HepG2 (cell line): ENCODE measurements at regions not wholly inside any gene's neighbourhood (a gene's known extent, or its start where the extent isn't known, plus 50 kb on each side); places are given as distances from the start of the nearest gene placed in this dataset.
A peak's percentile ranks its signal among the peaks of the same experiment; 100 is the strongest.

Experiments used
- ATAC-seq: fragments of 200-7000 bp; cut with Tn5 transposase; 3 replicates; pipeline ENCODE4 v1.9.1; 2020; ENCODE audit warnings: mild to moderate bottlenecking, moderate library complexity
- BruUV-seq: library from RNA; stranded (reverse); fragments of 400-500 nt; replicated peaks from 2 replicates; lab custom pipeline; 2021; lab: Mats Ljungman, UMichigan
- CTCF ChIA-PET: fragments of 300-600 bp; formaldehyde crosslinking; extraction: SDS; loops from one replicate; lab custom pipeline; 2021; ENCODE audit warnings: low total read pairs, inconsistent platforms, low intra/inter-chr PET ratio; lab: Yijun Ruan, JAX
- POLR2A ChIA-PET: fragments of 350-600 bp; sonication (Branson Sonifier 250); formaldehyde crosslinking; loops from one replicate; lab custom pipeline; 2020; ENCODE audit warnings: antibody characterized with exemption, inconsistent platforms; lab: Yijun Ruan, JAX
- DNase-seq: peaks from one replicate; pipeline ENCODE4 v3.0.0-alpha.2; 2015; ENCODE audit warnings: low spot score
- FAIRE-seq: peaks from 3 replicates; lab custom pipeline; 2011; peaks lifted over from hg19 to GRCh38; lab: Jason Lieb, UNC
- H2AFZ ChIP-seq: one replicate; pipeline ENCODE4 v1.6.1; 2011; ENCODE audit warnings: low read length, inconsistent platforms
- H3K27ac ChIP-seq: fragments of 300-600 bp; 3 replicates; pipeline ENCODE4 v1.8.0; 2011; ENCODE audit warnings: mixed run types, mild to moderate bottlenecking, mixed read lengths, low read length, inconsistent platforms; ENCODE audit not compliant: insufficient read depth; ENCODE audit errors: extremely low read length
- H3K27me3 ChIP-seq, 2 experiments: fragments of 200-600 bp in 1 of 2; 2 replicates in 1 of 2; 3 replicates in 1 of 2; pipeline versions ENCODE4 v1.6.0 to v1.8.0; 2011; ENCODE audit warnings: low read length in 2 of 2, mild to moderate bottlenecking in 2 of 2, moderate library complexity in 2 of 2, inconsistent platforms in 1 of 2; ENCODE audit not compliant: insufficient read depth in 2 of 2, control insufficient read depth in 1 of 2
- H3K36me3 ChIP-seq, 2 experiments: fragments of 200-600 bp in 1 of 2; replicated peaks in 1 of 2; 2 replicates in 1 of 2; 3 replicates in 1 of 2; pipeline versions ENCODE4 v1.5.1 to v1.8.0; 2011; ENCODE audit warnings: low read length in 2 of 2, inconsistent platforms in 1 of 2; ENCODE audit not compliant: insufficient read depth in 2 of 2, control insufficient read depth in 1 of 2
- H3K4me1 ChIP-seq: 2 replicates; pipeline ENCODE4 v1.5.1; 2012; ENCODE audit warnings: low read length, inconsistent platforms; ENCODE audit not compliant: insufficient read depth
- H3K4me2 ChIP-seq: 2 replicates; pipeline ENCODE4 v1.6.0; 2011; ENCODE audit warnings: low read depth, low read length, inconsistent platforms
- H3K4me3 ChIP-seq, 3 experiments: fragments of 200-600 bp in 1 of 3; sonication (generic), shearing (Covaris generic) in 1 of 3; replicated peaks in 1 of 3; 2 replicates each; pipeline ENCODE4 v1.5.1; 2011 to 2016; ENCODE audit warnings: low read length in 3 of 3, inconsistent platforms in 2 of 3, low read depth in 2 of 3, mild to moderate bottlenecking in 2 of 3, control low read depth in 1 of 3, mixed read lengths in 1 of 3; ENCODE audit not compliant: insufficient read depth in 1 of 3
- H3K79me2 ChIP-seq: one replicate; pipeline ENCODE4 v1.6.1; 2011; ENCODE audit warnings: low read length, inconsistent platforms; ENCODE audit not compliant: insufficient read depth
- H3K9ac ChIP-seq: 2 replicates; pipeline ENCODE4 v1.6.0; 2011; ENCODE audit warnings: mild to moderate bottlenecking, low read depth, low read length, inconsistent platforms; ENCODE audit not compliant: insufficient read depth
- H3K9me3 ChIP-seq: 2 replicates; pipeline ENCODE4 v1.5.1; 2012; ENCODE audit warnings: mild to moderate bottlenecking, low read length
- H4K20me1 ChIP-seq: 2 replicates; pipeline ENCODE4 v1.6.0; 2011; ENCODE audit warnings: inconsistent platforms, mild to moderate bottlenecking, low read length, moderate library complexity; ENCODE audit not compliant: insufficient read depth
- ARID3A ChIP-seq: IDR thresholded peaks from 2 replicates; pipeline ENCODE4 v1.6.1; 2012; ENCODE audit warnings: low read depth, low read length, improper control_type of control experiment
- CCAR2 ChIP-seq: fragments of 200-400 bp; formaldehyde crosslinking; optimal IDR thresholded peaks from 2 replicates; pipeline ENCODE3; 2018; ENCODE audit warnings: low read depth, mild to moderate bottlenecking, low read length, moderate library complexity
- CHD4 ChIP-seq: fragments of 200-600 bp; sonication (generic); IDR thresholded peaks from 2 replicates; pipeline ENCODE4 v1.7.0; 2017; ENCODE audit warnings: mild to moderate bottlenecking, low read length, borderline replicate concordance
- HBP1 ChIP-seq: IDR thresholded peaks from 2 replicates; pipeline ENCODE4 v1.6.1; 2016; ENCODE audit warnings: low read depth, control low read depth
- KLF11 ChIP-seq: IDR thresholded peaks from 2 replicates; pipeline ENCODE4 v1.6.1; 2016; ENCODE audit warnings: missing compliant biosample characterization
- MTERF4 ChIP-seq: sonication (generic); formaldehyde crosslinking; IDR thresholded peaks from 2 replicates; pipeline ENCODE4 v1.8.0; 2023; ENCODE audit warnings: mild to moderate bottlenecking, missing genetic modification reagents
- RARA ChIP-seq: IDR thresholded peaks from 2 replicates; pipeline ENCODE4 v1.6.1; 2016; ENCODE audit warnings: missing genetic modification reagents, missing compliant biosample characterization
- SMAD9 ChIP-seq: sonication (generic); formaldehyde crosslinking; IDR thresholded peaks from 2 replicates; pipeline ENCODE4 v1.5.1; 2020; ENCODE audit warnings: mild to moderate bottlenecking, missing genetic modification reagents
- TIGD3 ChIP-seq: sonication (generic); formaldehyde crosslinking; IDR thresholded peaks from 2 replicates; pipeline ENCODE4 v1.5.1; 2020; ENCODE audit warnings: mild to moderate bottlenecking, missing genetic modification reagents, borderline replicate concordance
- ZNF33B ChIP-seq: sonication (generic); formaldehyde crosslinking; IDR thresholded peaks from 2 replicates; pipeline ENCODE4 v1.5.1; 2020; ENCODE audit warnings: mild to moderate bottlenecking, missing genetic modification reagents
- ZNF761 ChIP-seq: sonication (generic); formaldehyde crosslinking; conservative IDR thresholded peaks from 2 replicates; pipeline ENCODE4 v1.4.0; 2020; ENCODE audit warnings: mild to moderate bottlenecking, missing genetic modification reagents
- WGBS: methylation state at CpG from one replicate; pipeline ENCODE4 v1.1.6; 2017; ENCODE audit warnings: low lambda C conversion rate; 5-methylcytosine and 5-hydroxymethylcytosine counted together
- in situ Hi-C: cut with HindIII; loops from 2 replicates; pipeline ENCODE4 v1.10.0; 2017; ENCODE audit warnings: low pct_unique_long_range_greater_than_20kb; ENCODE audit not compliant: extremely low pct_ligation_motif_present
- intact Hi-C: fragments of 100-400 bp; cut with micrococcal nuclease; formaldehyde crosslinking; loops from one replicate; pipeline ENCODE4 v1.10.0; 2022; ENCODE audit not compliant: unreplicated experiment

DNA sequence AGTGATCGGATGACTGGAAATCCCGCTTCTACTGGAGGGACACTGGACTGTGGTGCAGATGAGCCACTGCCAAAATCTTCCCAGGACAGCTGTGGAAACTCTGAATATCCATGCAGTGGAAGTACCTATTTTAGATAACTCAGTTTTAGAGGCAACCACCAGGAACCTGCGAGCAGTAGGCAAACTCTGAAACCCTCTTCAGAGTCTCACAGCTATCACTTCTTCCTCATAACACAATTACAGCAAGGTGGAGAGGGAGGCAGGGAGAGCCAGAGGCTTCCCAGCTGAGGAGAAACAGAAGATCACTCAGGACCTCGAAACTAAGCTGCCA, 322.8 kb upstream of the NT5E start:
- Histone ChIP-seq H4K20me1 (no peaks in the 10 kb centered on the region), H3K4me3 (no peak overlapping the region), H3K27ac (no peak overlapping the region), H3K4me1 (no peaks in the 10 kb centered on the region), H3K27me3 (no peaks in the 10 kb centered on the region), H2AFZ (no peak overlapping the region), H3K36me3 (no peaks in the 10 kb centered on the region), H3K9ac (no peak overlapping the region), H3K4me2 (no peak overlapping the region), H3K79me2 (no peaks in the 10 kb centered on the region), H3K9me3 (no peaks in the 10 kb centered on the region)
- DNase-seq (no peak), ATAC-seq (no peak; the same call in 2 of the 3 replicates), FAIRE-seq (no peak)
- intact Hi-C loops (loop anchor here (5.0 kb wide), 3 partner anchors 110 to 700 kb away; no protein-coding TSS in a partner anchor), in situ Hi-C loops (no loop called here)
- ChIA-PET CTCF (no interaction called here), POLR2A (no interaction called here)
- BruUV-seq, result no TSS peak
- 6% methylated on average over 4 of the region's 4 CpGs for WGBS
- TF ChIP-seq CCAR2 (no peak), ZNF761 (0 out of 2 replicates have a peak, but pooled peaks have one; percentile 26)

DNA sequence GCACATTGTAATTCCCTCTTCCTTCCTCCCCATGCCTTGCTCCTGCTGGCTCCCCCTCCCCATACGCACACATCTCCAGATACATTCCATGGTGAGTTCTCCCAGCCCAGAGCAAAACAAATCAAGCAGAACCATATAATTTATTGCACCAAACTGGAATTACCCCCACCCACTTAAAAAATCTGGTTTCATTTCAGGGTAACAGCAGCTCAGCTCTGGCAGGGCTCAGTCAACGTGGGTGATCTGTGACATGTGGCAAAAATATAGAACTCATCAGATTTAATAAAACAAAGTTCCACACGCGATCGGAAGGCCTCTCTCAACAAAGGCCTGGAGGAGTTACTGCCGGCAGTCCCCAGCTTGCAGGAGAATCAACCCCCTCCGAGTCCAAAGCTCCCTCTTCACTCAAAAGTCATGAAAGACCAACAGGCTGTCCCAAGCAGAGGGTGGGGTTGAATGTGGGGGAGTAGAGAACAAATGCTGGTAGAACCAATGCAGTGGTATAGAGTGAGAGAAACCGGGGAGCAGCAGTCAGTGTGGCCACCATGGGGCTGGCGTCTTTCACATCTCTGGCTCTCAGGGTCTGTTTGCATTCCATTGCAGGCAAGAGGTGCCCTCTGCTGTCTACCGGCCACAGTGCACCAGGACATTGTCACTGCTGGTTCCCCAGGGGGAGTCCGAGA, 323.3 kb upstream of the NT5E start:
- FAIRE-seq (peak; percentile 80), DNase-seq (peak; percentile 52), ATAC-seq (peak; percentile 100)
- Histone ChIP-seq H3K9me3 (no peaks in the 10 kb centered on the region), H3K4me3 (no peak overlapping the region; a peak in 1 of 6 replicates), H3K4me2 (peak overlapping the region; percentile 50; the same call in 1 of the 2 replicates), H3K79me2 (no peaks in the 10 kb centered on the region), H4K20me1 (no peaks in the 10 kb centered on the region), H3K9ac (no peak overlapping the region), H2AFZ (no peak overlapping the region), H3K4me1 (no peaks in the 10 kb centered on the region), H3K36me3 (no peaks in the 10 kb centered on the region), H3K27me3 (no peaks in the 10 kb centered on the region), H3K27ac (no peak overlapping the region)
- POLR2A ChIA-PET, result no interaction called here
- CTCF ChIA-PET, result no interaction called here
- intact Hi-C loops, result loop anchor here (5.0 kb wide), 3 partner anchors 109 to 699 kb away; no protein-coding TSS in a partner anchor
- in situ Hi-C loops, result no loop called here
- no TSS peak for BruUV-seq
- WGBS, result 25% methylated on average over 11 of the region's 11 CpGs
- TF ChIP-seq TIGD3 (CRISPR knock-in tag) (no peak), SMAD9 (CRISPR knock-in tag) (no peak), RARA (CRISPR knock-in tag) (no peak), HBP1 (CRISPR knock-in tag) (no peak), ARID3A (no peak), MTERF4 (CRISPR knock-in tag) (no peak), KLF11 (CRISPR knock-in tag) (no peak), ZNF33B (no peak), CHD4 (no peak)
